Ovary (tissue), 3 donors: ENCODE measurements at regions not wholly inside any gene's neighbourhood (a gene's known extent, or its start where the extent isn't known, plus 50 kb on each side); places are given as distances from the start of the nearest gene placed in this dataset.

Source experiments
- CTCF ChIP-seq, 3 donors: fragments of 450-650 bp in 2 of 3; fragments of 200-600 bp in 1 of 3; IDR thresholded peaks; one replicate each; pipeline versions ENCODE4 v1.5.1 to v1.8.0; 2016 to 2022; ENCODE audit warnings: antibody characterized with exemption in 3 of 3, mild to moderate bottlenecking in 1 of 3
- POLR2A ChIP-seq: fragments of 450-650 bp; IDR thresholded peaks from one replicate; pipeline ENCODE4 v1.6.1; 2017; ENCODE audit warnings: antibody characterized with exemption, mild to moderate bottlenecking, moderate library complexity
- donor health status: DM: no; HTN: no; CAD: no.

DNA sequence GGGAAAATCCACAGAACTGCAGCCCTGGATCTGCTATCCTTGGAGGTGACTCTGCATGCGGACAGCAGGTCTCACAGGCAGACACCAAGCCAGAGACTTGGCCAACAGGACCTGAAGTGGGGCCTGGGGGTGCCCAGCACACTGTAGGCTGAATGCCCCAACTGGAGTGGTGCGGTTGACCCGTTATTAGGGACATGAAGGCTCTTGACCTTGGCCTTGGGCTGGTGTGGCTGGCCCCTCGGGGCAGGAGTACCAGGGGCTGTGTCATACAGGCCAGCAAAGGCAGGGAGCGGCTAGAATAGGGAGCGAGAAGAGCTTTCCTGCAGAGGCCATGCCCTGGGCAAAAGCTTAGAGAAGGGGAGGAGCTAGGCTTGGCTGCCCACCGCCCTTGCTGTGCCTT lies 153.2 kb upstream of the MVB12B start:
- no peak for TF ChIP-seq POLR2A
- no peak for TF ChIP-seq CTCF (IDR thresholded peaks at IDR 0.05)
